Psoas muscle (tissue), 7 donors: ENCODE measurements at regions not wholly inside any gene's neighbourhood (a gene's known extent, or its start where the extent isn't known, plus 50 kb on each side); places are given as distances from the start of the nearest gene placed in this dataset.

Source experiments
- ATAC-seq, 4 donors: fragments of 200-7000 bp; cut with Tn5 transposase; one replicate each; pipeline ENCODE4 v1.9.1; 2020; ENCODE audit warnings: moderate library complexity in 3 of 4, mild to moderate bottlenecking in 2 of 4
- DNase-seq, 2 donors: peaks; one replicate each; pipeline ENCODE4 v3.0.0-alpha.2; 2020
- H3K27ac ChIP-seq: fragments of 200-600 bp; one replicate; pipeline ENCODE4 v1.8.0; 2022
- H3K27me3 ChIP-seq, 3 donors: fragments of 200-600 bp in 1 of 3; one replicate each; pipeline versions ENCODE4 v1.6.1 to v1.8.0; 2013 to 2022; ENCODE audit warnings: low read length in 2 of 3, mild to moderate bottlenecking in 2 of 3, moderate library complexity in 1 of 3; ENCODE audit not compliant: insufficient read depth in 3 of 3
- H3K36me3 ChIP-seq, 2 donors: fragments of 200-600 bp in 1 of 2; one replicate each; pipeline versions ENCODE4 v1.6.1 to v1.8.0; 2013 to 2022; ENCODE audit warnings: low read depth in 1 of 2, mild to moderate bottlenecking in 1 of 2, moderate library complexity in 1 of 2; ENCODE audit not compliant: insufficient read depth in 1 of 2
- H3K4me1 ChIP-seq: fragments of 200-600 bp; one replicate; pipeline ENCODE4 v1.8.0; 2022
- H3K4me3 ChIP-seq: fragments of 200-600 bp; one replicate; pipeline ENCODE4 v1.8.0; 2022; ENCODE audit warnings: mild to moderate bottlenecking
- H3K9me3 ChIP-seq: fragments of 200-600 bp; one replicate; pipeline ENCODE4 v1.8.0; 2022
- CTCF ChIP-seq: fragments of 200-600 bp; IDR thresholded peaks from one replicate; pipeline ENCODE4 v1.8.0; 2022; ENCODE audit warnings: antibody characterized with exemption
- WGBS, 3 donors: extraction: QIAGEN DNeasy Blood & Tissue Kit; methylation state at CpG; one replicate each; pipeline versions ENCODE4 v1.1.6 to v1.1.7; 2013; 5-methylcytosine and 5-hydroxymethylcytosine counted together
- intact Hi-C, 2 donors: fragments of 100-400 bp; cut with DNase I; formaldehyde crosslinking; loops; one replicate each; pipeline versions ENCODE4 v1.11.0 to v1.14.2; 2022
- donor health status: healthy with polysubstance abuse.
- donor health status: DM: no; HTN: no; CAD: no; lungs with moderate emphysema.
- donor health status: Bipolar disorder and iron deficiency.
- donor health status: healthy.
- donor health status: DM: yes; HTN: yes; CAD: no.
- donor health status: DM: no; HTN: no; CAD: no.
- donor health status: DM: yes; HTN: yes; CAD: no.

- intact Hi-C loops, result no loop called here
- Histone ChIP-seq H3K27ac (no peak overlapping the region), H3K4me1 (no peaks in the 10 kb centered on the region), H3K27me3 (no peaks in the 10 kb centered on the region), H3K36me3 (no peaks in the 10 kb centered on the region), H3K4me3 (no peak overlapping the region), H3K9me3 (no peaks in the 10 kb centered on the region)
- WGBS, 3 donors, result 89 to 93% (median 91%) methylated on average over 3 of the region's 3 CpGs
- DNase-seq (no peak), ATAC-seq (no peak)
- TF ChIP-seq CTCF, result no peak
These were observed 695.7 kb downstream of the CDH11 start for GRCh38 chr16:64426131-64426666.

GRCh38 chr16:64425381-64425780, 696.5 kb downstream of the CDH11 start:
- intact Hi-C loops, result no loop called here
- no peak for ATAC-seq

GRCh38 chr16:64422259-64422658, 699.6 kb downstream of the CDH11 start:
- ATAC-seq (no peak), DNase-seq (no peak)
- Histone ChIP-seq H3K27me3 (no peaks in the 10 kb centered on the region), H3K4me3 (no peak overlapping the region), H3K36me3 (no peaks in the 10 kb centered on the region), H3K4me1 (no peaks in the 10 kb centered on the region), H3K27ac (no peak overlapping the region), H3K9me3 (no peaks in the 10 kb centered on the region)
- no peak for TF ChIP-seq CTCF
- intact Hi-C loops, result no loop called here
- WGBS, 3 donors, result 88 to 100% (median 95%) methylated on average over 1 of the region's 1 CpG

More at GRCh38 chr16:64425381-64425780, 696.5 kb downstream of the CDH11 start:
- H3K4me3 ChIP-seq, result no peak overlapping the region
- no peaks in the 10 kb centered on the region for H3K27me3 ChIP-seq
- no peak for TF ChIP-seq CTCF
- no peak overlapping the region for H3K27ac ChIP-seq
- no peak for DNase-seq
- H3K36me3 ChIP-seq, result no peaks in the 10 kb centered on the region
- H3K9me3 ChIP-seq, result no peaks in the 10 kb centered on the region
- H3K4me1 ChIP-seq, result no peaks in the 10 kb centered on the region

- TF ChIP-seq CTCF, result no peak
- no peak for ATAC-seq
- WGBS, 3 donors, result 68 to 83% (median 79%) methylated on average over 1 of the region's 1 CpG
- no peak for DNase-seq
- Histone ChIP-seq H3K4me1 (peaks cover 4% of the 10 kb centered on the region), H3K4me3 (no peak overlapping the region), H3K36me3 (no peaks in the 10 kb centered on the region), H3K27ac (no peak overlapping the region), H3K27me3 (no peaks in the 10 kb centered on the region), H3K9me3 (no peaks in the 10 kb centered on the region)
- intact Hi-C loops, result no loop called here
These were observed 700.3 kb downstream of the CDH11 start for GRCh38 chr16:64421515-64421914.

GRCh38 chr16:64419832-64420231, 702.0 kb downstream of the CDH11 start:
- Histone ChIP-seq H3K4me3 (no peak overlapping the region), H3K27me3 (no peaks in the 10 kb centered on the region), H3K36me3 (no peaks in the 10 kb centered on the region), H3K4me1 (peaks cover 6% of the 10 kb centered on the region), H3K27ac (no peak overlapping the region), H3K9me3 (no peaks in the 10 kb centered on the region)
- ATAC-seq, result no peak
- DNase-seq, result no peak
- intact Hi-C loops, result no loop called here
- 84 to 86% (median 85%) methylated on average over 4 of the region's 4 CpGs for WGBS, 3 donors
- no peak for TF ChIP-seq CTCF
